Cardiac muscle cell (in vitro differentiated cells and primary cell): ENCODE measurements at regions not wholly inside any gene's neighbourhood (a gene's known extent, or its start where the extent isn't known, plus 50 kb on each side); places are given as distances from the start of the nearest gene placed in this dataset.
A peak's percentile ranks its signal among the peaks of the same experiment; 100 is the strongest.
"Not testable (repeated sequence)": the region's sequence is repeated elsewhere in the genome, so short reads cannot be mapped to it uniquely, and the experiment has no call there.

Experiments
- DNase-seq, 2 donors: peaks; one replicate each; pipeline versions ENCODE4 v3.0.0 to v3.0.0-alpha.2; 2010 to 2017; ENCODE audit warnings: low read depth in 1 of 2, low spot score in 1 of 2
- H3K27ac ChIP-seq: fragments of 200-600 bp; sonication (generic); 2 replicates; pipeline ENCODE4 v1.5.1; 2016
- H3K27me3 ChIP-seq: fragments of 200-600 bp; sonication (generic); 2 replicates; pipeline ENCODE4 v1.6.0; 2016; ENCODE audit warnings: control low read depth
- H3K36me3 ChIP-seq: fragments of 200-600 bp; sonication (generic); 2 replicates; pipeline ENCODE4 v1.5.1; 2016; ENCODE audit warnings: control low read depth
- H3K4me1 ChIP-seq: fragments of 200-600 bp; sonication (generic); 2 replicates; pipeline ENCODE4 v1.8.1; 2017; ENCODE audit warnings: low read depth, mild to moderate bottlenecking, mixed run types
- H3K4me3 ChIP-seq: fragments of 200-600 bp; sonication (generic); 2 replicates; pipeline ENCODE4 v1.5.1; 2016; ENCODE audit warnings: mild to moderate bottlenecking
- H3K9me3 ChIP-seq: fragments of 200-600 bp; sonication (generic); 2 replicates; pipeline ENCODE4 v1.5.1; 2017; ENCODE audit warnings: low read depth, mild to moderate bottlenecking, control low read depth
- CTCF ChIP-seq: IDR thresholded peaks from 2 replicates; pipeline ENCODE4 v1.5.1; 2012; ENCODE audit warnings: low read depth, mild to moderate bottlenecking, low read length

DNA sequence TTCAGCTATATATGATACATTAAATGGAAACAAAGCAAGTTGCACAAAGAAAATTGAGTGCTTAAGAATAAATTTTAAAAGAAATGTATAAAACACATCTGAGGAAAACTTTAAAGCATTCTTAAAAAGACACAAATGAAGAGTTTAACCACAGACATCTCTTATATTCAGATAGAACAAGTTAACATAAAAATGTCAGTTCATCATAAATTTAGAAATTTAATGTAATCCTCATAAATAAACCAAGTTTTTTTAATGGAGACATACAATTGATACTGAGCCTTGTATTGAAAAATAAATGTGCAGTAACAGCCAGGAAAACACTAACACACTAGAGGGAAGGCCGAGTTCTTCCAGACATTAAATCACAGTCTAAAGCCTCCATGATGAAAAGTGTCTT is 243.9 kb upstream of the MKLN1 start:
- Histone ChIP-seq H3K27me3 (no peaks in the 10 kb centered on the region), H3K9me3 (no peaks in the 10 kb centered on the region), H3K4me3 (no peak overlapping the region), H3K27ac (no peak overlapping the region), H3K4me1 (no peaks in the 10 kb centered on the region), H3K36me3 (no peaks in the 10 kb centered on the region)
- DNase-seq: no peak
- no peak for TF ChIP-seq CTCF

DNA sequence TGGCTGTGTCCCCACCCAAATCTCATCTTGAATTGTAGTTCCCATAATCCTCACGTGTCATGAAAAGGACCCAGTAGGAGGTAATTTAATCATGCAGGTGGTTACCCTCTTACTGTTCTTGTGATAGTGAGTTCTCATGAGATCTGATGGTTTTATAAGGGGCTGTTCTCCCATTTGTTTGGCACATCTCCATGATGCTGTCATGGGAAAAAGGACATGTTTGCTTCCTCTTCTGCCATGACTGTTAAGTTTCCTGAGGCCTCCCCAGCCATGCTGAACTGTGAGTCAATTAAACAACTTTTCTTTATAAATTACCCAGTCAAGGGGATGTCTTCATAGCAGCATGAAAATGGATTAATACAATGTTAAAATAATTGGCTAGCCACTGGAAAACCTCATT is 243.3 kb upstream of the MKLN1 start:
- not testable (repeated sequence) for H3K4me1 ChIP-seq, H3K36me3 ChIP-seq, DNase-seq, H3K27me3 ChIP-seq, H3K4me3 ChIP-seq, H3K27ac ChIP-seq, H3K9me3 ChIP-seq

DNA sequence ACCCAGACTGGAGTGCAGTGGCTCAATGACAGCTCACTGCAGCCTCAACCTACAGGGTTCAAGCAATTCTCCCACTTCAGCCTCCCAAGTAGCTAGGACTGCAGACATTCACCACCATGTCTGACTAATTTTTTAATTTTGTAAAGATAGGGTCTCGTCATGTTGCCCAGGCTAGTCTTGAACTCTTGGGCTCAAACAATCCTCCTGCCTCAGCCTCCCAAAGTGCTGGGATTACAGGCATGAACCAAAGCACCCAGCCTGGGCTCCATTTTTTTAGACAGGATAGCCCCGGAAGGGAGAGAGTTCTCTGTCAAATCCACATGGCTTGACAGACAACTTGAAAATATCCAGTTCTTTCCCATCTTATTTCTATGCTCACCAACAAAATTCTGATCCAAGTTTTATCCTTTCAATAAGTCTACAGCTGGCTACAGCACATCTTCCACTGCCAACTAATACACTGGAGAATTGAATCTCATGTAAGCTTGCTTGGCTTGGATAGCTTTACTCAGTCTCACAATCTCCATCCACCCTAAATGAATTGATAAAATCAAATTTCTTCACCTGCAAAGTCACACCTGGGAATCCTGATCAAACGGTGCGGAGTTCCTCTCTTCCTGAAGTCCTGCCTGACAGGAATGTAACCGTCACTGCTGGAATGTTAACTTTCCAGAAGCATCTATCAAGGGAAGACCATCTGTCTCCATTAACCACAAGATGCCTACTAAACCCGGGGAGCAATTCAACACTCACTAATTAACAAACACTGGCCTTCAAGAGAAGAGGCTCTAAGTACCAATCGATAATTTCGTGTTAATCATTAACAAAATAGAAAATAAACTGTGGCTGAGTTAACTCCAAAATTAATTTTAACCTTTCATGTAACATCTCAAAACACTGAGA is 239.7 kb upstream of the MKLN1 start:
- H3K4me1 ChIP-seq: no peaks in the 10 kb centered on the region
- no peaks in the 10 kb centered on the region for H3K9me3 ChIP-seq
- no peaks in the 10 kb centered on the region for H3K36me3 ChIP-seq
- no peak for TF ChIP-seq CTCF
- H3K27me3 ChIP-seq: no peaks in the 10 kb centered on the region
- DNase-seq: no peak
- no peak overlapping the region for H3K27ac ChIP-seq
- H3K4me3 ChIP-seq: no peak overlapping the region

GRCh38 chr7:131090188-131090587 is 237.5 kb upstream of the MKLN1 start:
- no peak for DNase-seq
- H3K4me1 ChIP-seq: no peaks in the 10 kb centered on the region
- no peaks in the 10 kb centered on the region for H3K27me3 ChIP-seq
- no peak for TF ChIP-seq CTCF
- H3K9me3 ChIP-seq: no peaks in the 10 kb centered on the region
- H3K36me3 ChIP-seq: no peaks in the 10 kb centered on the region
- H3K4me3 ChIP-seq: no peak overlapping the region
- no peak overlapping the region for H3K27ac ChIP-seq

DNA sequence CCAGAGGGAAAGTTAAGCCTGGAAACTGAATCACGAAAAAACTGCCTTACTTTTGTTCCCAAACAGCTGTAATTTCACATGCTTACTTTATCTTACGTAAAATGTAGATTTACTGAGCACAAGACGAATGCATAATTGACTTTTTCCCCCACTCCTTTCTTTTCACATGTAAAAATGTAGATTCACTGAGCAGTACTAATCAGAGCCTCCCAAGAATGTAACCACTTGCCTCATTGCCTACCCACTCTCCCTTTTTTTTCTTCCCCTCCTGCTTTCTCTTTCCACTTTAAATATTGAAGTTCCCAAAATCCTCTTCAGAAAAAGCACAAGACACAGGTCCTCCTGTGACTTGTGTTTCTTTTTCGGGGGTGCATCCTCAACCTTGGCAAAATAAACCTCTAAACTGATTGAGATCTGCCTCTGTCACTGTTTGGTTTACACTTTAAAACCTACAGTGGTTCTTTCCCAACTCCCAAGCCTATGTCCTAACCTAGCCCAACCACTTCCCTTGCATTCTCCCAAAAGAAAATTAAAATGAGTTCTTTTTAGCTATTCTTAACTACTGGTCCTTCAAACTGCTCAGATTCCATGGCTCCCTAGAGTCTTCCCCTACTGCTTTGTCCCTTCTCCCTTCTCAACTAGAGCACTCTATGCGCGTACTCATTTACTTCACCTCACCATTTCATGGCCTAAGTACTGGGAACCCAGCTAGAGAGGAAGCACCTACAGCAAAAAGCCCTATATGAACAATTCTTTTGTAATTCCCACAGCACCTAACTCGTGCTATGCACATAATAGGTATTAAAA is 236.6 kb upstream of the MKLN1 start:
- TF ChIP-seq CTCF: no peak
- Histone ChIP-seq H3K36me3 (no peaks in the 10 kb centered on the region), H3K27me3 (no peaks in the 10 kb centered on the region), H3K4me3 (no peak overlapping the region), H3K27ac (no peak overlapping the region), H3K4me1 (no peaks in the 10 kb centered on the region), H3K9me3 (no peaks in the 10 kb centered on the region)
- DNase-seq: peak in 1 of 2 donors; percentile 14

DNA sequence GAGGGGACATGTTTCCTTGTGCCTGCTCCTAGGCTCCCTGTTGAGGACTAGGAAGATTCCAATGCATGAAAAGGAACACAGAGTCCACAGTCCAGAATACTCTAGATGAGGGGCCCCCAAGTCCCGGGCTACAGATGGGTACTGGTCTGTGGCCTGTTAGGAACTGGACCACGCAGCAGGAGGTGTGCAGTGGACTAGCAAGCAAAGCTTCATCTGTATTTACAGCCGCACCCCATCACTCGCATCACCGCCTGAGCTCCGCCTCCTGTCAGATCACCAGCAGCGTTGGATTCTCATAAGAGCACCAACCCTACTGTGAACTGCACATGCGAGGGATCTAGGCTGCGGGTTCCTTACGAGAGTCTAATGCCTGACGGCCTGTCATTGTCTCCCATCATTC is 233.0 kb upstream of the MKLN1 start:
- H3K9me3 ChIP-seq: no peaks in the 10 kb centered on the region
- DNase-seq: no peak
- H3K4me1 ChIP-seq: no peaks in the 10 kb centered on the region
- no peaks in the 10 kb centered on the region for H3K27me3 ChIP-seq
- H3K27ac ChIP-seq: no peak overlapping the region
- no peaks in the 10 kb centered on the region for H3K36me3 ChIP-seq
- no peak for TF ChIP-seq CTCF
- H3K4me3 ChIP-seq: no peak overlapping the region
